GM18861 (cell line): ENCODE measurements at regions not wholly inside any gene's neighbourhood (a gene's known extent, or its start where the extent isn't known, plus 50 kb on each side); places are given as distances from the start of the nearest gene placed in this dataset.

Experiments
- ATAC-seq: cut with Tn5 transposase; IDR thresholded peaks from one replicate; pipeline ENCODE4 v1.9.1; 2021; ENCODE audit not compliant: unreplicated experiment

GRCh38 chr5:124647352-124647751, 99.1 kb downstream of the ZNF608 start:
- no peak for ATAC-seq

- ATAC-seq, result peak; percentile 17
These were observed 101.0 kb downstream of the ZNF608 start for GRCh38 chr5:124645396-124645795.

- ATAC-seq, result no peak
These were observed 101.9 kb downstream of the ZNF608 start for GRCh38 chr5:124644582-124644981.

DNA sequence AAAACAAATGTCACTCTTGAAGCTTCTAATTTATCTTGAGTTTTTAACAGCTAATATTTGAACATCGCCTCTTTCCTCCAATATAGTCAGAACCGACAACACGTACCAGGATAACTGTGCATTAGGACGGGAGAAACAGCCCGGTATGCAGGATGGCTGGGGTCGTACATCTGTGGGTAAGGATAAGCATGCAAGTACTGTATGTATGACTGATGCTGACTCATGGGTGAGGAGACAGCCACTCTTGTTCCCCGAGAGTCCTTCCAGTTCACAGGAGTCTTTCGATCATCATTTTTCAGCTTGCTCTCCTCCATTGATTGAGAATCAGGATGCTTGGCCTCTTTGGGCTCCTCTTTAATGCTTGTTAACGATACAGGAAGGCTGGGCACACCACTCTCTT, 102.3 kb downstream of the ZNF608 start:
- ATAC-seq, result no peak

DNA sequence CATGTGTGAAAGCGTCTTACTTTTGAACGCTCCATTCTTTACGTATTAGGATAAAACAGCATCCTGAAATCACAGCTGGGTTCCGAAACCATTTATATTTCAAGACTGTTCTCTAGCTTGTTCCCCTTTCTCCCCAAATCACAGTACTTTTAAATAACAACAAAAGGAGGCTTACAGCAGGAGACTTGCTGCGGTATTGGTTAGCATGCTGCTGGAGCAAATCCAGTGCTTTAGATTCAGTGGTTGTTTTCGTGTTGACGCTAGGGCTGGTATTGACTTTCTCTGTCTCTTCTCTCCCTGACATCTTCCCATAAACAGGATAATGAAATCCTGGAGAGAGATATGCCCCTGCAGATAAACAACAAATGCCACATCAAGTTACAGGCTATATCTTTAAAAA, 103.1 kb downstream of the ZNF608 start:
- no peak for ATAC-seq

- ATAC-seq, result no peak
These were observed 104.3 kb downstream of the ZNF608 start for GRCh38 chr5:124642151-124642550.

GRCh38 chr5:124641154-124641792, 105.2 kb downstream of the ZNF608 start:
- ATAC-seq, result no peak

GRCh38 chr5:124639095-124639665, 107.3 kb downstream of the ZNF608 start:
- no peak for ATAC-seq

GRCh38 chr5:124637011-124637410, 109.4 kb downstream of the ZNF608 start:
- no peak for ATAC-seq

DNA sequence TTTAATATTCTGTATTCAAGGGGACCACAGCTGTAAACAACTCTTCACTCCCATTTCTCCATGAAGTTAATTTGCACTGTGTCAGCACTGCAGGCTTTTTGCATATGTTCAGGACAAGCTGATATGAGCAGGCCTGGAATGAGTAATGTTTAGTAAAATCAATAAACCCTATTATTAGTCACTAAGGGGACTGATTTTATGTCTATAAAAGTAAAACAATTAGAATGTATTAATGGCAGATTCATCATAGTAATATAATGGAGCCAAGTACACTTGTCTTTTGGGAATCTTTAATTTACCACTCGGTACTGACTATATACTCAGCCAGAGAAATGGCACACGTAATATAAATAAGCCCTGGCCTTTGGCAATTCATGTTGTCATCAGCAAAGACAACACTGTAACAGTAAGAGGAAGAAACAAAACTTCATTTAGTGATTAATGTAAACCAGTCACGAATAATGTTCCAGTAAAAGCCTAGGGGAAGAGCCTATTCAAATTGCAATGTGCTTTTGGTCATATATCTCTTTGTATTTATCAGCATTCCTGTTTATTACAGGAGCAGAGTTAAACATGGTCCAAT, 111.6 kb downstream of the ZNF608 start:
- ATAC-seq, result no peak

DNA sequence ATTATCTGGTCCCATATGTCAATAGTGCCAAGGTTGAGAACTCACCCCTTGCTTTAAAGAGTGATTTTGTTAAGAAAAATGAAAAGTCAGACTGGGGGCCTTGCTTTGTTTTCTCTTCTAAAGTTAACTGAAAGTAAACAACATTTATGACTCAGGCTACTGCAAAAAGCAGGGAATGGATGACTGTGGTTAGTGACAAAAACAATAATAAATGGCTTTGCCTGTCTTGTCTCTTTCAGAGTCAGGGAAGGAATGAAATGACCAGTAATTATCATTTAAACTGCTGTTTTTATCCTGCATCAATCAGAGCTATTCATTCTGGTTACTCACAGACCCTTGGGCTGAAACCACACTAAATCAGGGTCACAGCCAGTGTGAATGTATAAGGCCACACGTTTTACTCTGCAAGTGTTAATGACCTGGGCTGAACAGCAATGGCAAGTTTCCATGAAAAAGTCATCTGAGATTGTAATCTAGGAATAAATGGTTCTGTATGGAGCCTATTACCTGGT, 112.2 kb downstream of the ZNF608 start:
- ATAC-seq, result no peak

DNA sequence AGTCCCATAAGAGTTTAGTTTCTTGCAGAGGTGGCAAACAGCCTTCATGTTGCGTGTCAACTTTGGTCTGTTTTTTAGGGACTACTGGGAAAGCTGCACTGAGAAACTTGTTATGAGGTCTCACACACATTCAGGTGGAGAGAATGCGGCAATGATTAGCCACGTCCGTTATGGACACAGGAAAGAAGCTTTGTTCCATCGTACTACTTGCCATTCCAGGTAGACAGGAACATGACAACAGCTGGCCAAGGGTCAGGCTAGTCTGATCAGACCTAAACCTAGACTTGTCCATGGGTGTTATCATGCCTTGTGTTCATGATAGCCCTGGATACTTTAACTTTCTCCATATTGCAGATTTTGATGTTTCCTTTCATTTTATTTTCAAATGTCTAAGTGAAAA, 113.2 kb downstream of the ZNF608 start:
- ATAC-seq, result no peak

GRCh38 chr5:124631874-124632550, 114.4 kb downstream of the ZNF608 start:
- no peak for ATAC-seq

DNA sequence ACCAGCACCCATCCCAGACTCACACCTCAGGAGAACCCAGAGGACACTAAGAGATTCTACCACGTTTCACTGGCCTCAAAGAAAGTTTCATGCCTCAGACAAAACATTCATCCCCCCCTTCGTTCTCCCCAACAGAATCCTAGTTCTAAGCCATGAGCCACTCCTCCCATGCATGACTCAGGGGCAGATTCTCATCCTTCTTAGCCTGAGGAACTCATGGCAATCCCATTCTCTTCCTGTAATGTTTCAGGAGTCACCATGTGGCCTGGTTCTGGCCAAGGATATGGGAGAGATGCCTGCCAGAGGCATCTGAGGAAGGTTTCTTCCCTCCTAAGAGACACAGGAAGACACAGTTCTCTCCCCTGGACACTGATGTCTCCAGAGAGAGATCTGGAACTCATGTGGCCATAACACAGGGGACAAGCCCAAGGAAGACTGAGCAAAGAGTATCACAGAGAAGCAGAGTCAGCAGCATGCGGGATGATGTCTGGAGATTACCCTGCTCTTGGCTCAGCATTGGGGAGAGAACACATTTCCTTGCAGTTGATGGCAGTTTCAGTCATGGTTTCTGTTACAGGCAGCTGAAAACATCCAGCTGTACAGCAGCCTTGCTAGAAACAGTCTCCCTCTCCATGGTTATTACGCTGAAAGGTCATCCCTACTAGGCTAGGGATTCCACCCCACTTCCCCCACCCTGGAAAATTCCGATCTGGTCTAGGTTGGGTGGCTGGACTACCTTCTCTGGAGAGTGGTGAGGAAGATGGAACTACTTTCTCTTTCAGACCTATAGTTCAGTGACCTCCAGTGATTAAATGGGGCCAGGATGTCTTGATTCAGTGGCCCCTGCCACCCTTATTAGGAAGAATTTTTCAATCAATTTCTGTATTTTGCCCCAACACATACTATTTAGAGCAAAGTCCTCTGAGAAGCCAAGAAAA, 115.4 kb downstream of the ZNF608 start:
- peak; percentile 56 for ATAC-seq

- ATAC-seq, result peak; percentile 28
These were observed 117.5 kb downstream of the ZNF608 start for GRCh38 chr5:124628721-124629596.

DNA sequence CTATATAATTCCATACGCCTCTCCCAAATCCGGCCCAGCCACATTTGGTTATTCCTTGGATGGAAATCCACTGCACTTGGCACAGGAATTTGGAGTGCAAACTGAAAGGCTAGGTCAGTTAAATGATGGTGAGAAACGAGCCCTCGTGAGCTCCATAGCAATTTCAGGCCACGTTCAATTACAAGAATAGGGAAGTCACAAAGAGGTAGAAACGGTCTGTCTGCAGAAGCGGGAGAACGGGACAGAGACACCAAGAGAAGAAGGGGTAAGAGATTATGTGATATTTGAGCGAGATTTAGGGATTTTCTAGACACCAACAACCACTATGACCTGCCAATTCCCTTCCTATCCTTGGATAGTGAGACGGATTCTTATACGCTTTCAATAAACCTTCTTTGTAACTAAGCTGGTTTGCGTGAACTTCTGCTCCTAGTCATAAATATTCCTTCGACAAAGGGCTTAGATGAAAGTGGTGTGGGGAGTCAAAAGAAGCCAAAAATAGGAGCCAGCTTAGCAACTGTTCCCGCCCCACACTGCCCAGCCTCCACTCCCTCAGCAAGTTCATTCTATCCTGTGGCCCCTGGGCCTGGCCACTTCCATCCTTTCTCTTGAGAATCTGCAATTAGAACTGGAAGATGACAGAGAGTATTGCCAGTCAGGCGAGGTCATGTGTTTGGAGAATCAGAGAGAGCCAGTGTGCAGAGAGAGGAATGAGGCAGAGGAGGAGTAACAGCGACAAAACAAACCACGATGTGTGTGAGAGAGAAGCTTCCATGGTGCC, 118.4 kb downstream of the ZNF608 start:
- ATAC-seq, result no peak

DNA sequence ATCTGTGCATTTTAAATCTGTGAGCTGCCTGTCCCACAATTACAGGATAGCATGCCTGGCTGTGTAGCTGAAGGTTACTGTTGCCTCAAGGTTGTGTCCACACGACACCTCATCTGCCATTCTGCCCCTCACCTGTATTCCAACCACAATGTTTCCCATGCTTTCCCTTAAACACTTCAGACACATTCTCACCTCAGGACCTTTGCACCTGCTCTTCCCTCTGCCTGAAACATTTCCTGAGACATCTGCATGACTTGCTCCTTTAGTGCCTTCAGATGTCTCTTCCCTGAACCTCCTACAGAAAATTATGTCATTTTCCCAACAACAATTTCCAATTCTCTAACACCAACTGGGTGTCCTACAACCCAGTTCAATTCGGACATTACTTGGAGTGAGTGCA, 120.4 kb downstream of the ZNF608 start:
- ATAC-seq, result no peak

- no peak for ATAC-seq
These were observed 123.2 kb downstream of the ZNF608 start for GRCh38 chr5:124623265-124623664.

DNA sequence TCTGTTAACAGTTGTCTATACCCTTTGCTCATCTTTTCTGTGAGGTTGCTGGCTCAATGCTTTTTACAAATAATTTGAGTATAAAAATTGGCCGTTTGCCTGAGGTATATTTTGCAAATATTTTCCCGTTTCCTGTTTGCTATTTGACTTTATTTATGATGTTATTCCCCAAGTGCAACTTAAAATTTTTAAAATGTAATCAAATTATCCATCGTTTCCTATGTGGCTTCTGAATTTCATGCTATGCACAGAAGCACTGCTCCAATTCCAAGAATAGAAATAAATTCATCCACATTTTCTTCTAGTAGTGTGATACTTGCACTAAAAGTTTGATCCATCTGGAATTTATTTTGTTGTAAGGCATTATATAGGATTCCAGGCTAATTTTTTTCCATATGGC, 123.6 kb downstream of the ZNF608 start:
- no peak for ATAC-seq
